Endothelial cell of umbilical vein (primary cell): ENCODE measurements at regions not wholly inside any gene's neighbourhood (a gene's known extent, or its start where the extent isn't known, plus 50 kb on each side); places are given as distances from the start of the nearest gene placed in this dataset.

Source experiments
- BruUV-seq: library from RNA; stranded (reverse); fragments of 400-500 nt; replicated peaks from 2 replicates; lab custom pipeline; 2021; lab: Mats Ljungman, UMichigan
- CTCF ChIA-PET: fragments of 300-600, 350-600 bp; sonication (Branson Sonifier 250); formaldehyde crosslinking; loops from one replicate; lab custom pipeline; 2021; ENCODE audit warnings: antibody characterized with exemption, inconsistent platforms; lab: Charles Lee
- POLR2A ChIA-PET: fragments of 300-600, 350-600 bp; sonication (Branson Sonifier 250); formaldehyde crosslinking; loops from one replicate; lab custom pipeline; 2021; ENCODE audit warnings: antibody characterized with exemption, inconsistent platforms; lab: Charles Lee
- DNase-seq: peaks from one replicate; pipeline ENCODE4 v3.0.0-alpha.2; 2011; ENCODE audit warnings: low read depth, low spot score
- FAIRE-seq: peaks from 2 replicates; lab custom pipeline; 2011; peaks lifted over from hg19 to GRCh38; lab: Jason Lieb, UNC
- H2AFZ ChIP-seq: 2 replicates; pipeline ENCODE4 v1.6.0; 2012; ENCODE audit warnings: low read depth, low read length, control low read depth, inconsistent platforms
- H3K27ac ChIP-seq: 2 replicates; pipeline ENCODE4 v1.5.1; 2011; ENCODE audit warnings: low read depth, mild to moderate bottlenecking, control low read depth, low read length, moderate library complexity; ENCODE audit not compliant: insufficient read depth
- H3K27me3 ChIP-seq, 2 experiments: 2 replicates each; pipeline versions ENCODE4 v1.6.0 to v1.6.1; 2011; ENCODE audit warnings: low read length in 2 of 2, mixed read lengths in 1 of 2; ENCODE audit not compliant: control insufficient read depth in 2 of 2, insufficient read depth in 2 of 2
- H3K36me3 ChIP-seq, 2 experiments: 2 replicates in 1 of 2; 3 replicates in 1 of 2; pipeline ENCODE4 v1.5.1; 2011; ENCODE audit warnings: low read length in 2 of 2, mild to moderate bottlenecking in 1 of 2, moderate library complexity in 1 of 2; ENCODE audit not compliant: control insufficient read depth in 2 of 2, insufficient read depth in 2 of 2; ENCODE audit errors: extremely low read depth in 1 of 2
- H3K4me1 ChIP-seq: 3 replicates; pipeline ENCODE4 v1.5.1; 2011; ENCODE audit warnings: mild to moderate bottlenecking, low read length; ENCODE audit not compliant: control insufficient read depth, insufficient read depth; ENCODE audit errors: extremely low read depth
- H3K4me2 ChIP-seq: 2 replicates; pipeline ENCODE4 v1.6.1; 2011; ENCODE audit warnings: low read length, control low read depth, mixed read lengths; ENCODE audit not compliant: insufficient read depth
- H3K4me3 ChIP-seq, 3 experiments: fragments of 200-600 bp in 1 of 3; sonication (generic), shearing (Covaris generic) in 1 of 3; replicated peaks in 1 of 3; 2 replicates each; pipeline ENCODE4 v1.5.1; 2011 to 2016; ENCODE audit warnings: control low read depth in 3 of 3, low read length in 3 of 3, mild to moderate bottlenecking in 2 of 3, inconsistent platforms in 1 of 3, low read depth in 1 of 3, moderate library complexity in 1 of 3; ENCODE audit not compliant: insufficient read depth in 1 of 3
- H3K79me2 ChIP-seq: 2 replicates; pipeline ENCODE4 v1.6.0; 2012; ENCODE audit warnings: low read length, inconsistent platforms; ENCODE audit not compliant: control insufficient read depth, insufficient read depth
- H3K9ac ChIP-seq: replicated peaks from 2 replicates; pipeline ENCODE3; 2011; ENCODE audit warnings: low read length, control low read depth; ENCODE audit not compliant: insufficient read depth; ENCODE audit errors: extremely low read depth
- H3K9me1 ChIP-seq: replicated peaks from 3 replicates; pipeline ENCODE4 v1.6.0; 2011; ENCODE audit warnings: mild to moderate bottlenecking, low read length; ENCODE audit not compliant: control insufficient read depth, insufficient read depth; ENCODE audit errors: extremely low read depth
- H3K9me3 ChIP-seq: replicated peaks from 2 replicates; pipeline ENCODE4 v1.5.1; 2012; ENCODE audit warnings: low read length, inconsistent platforms; ENCODE audit not compliant: control insufficient read depth, insufficient read depth
- H4K20me1 ChIP-seq: replicated peaks from 2 replicates; pipeline ENCODE3; 2011; ENCODE audit warnings: mild to moderate bottlenecking, low read length; ENCODE audit not compliant: control insufficient read depth, insufficient read depth; ENCODE audit errors: extremely low read depth
- EZH2 ChIP-seq: IDR thresholded peaks from 2 replicates; pipeline ENCODE4 v1.6.1; 2012; ENCODE audit warnings: borderline replicate concordance, low read depth, mild to moderate bottlenecking, moderate library complexity, low read length, inconsistent platforms; ENCODE audit not compliant: severe bottlenecking
- FOS ChIP-seq: IDR thresholded peaks from 2 replicates; pipeline ENCODE4 v1.6.1; 2011; ENCODE audit warnings: mild to moderate bottlenecking, low read length, moderate library complexity, borderline replicate concordance; ENCODE audit not compliant: insufficient read depth
- GATA2 ChIP-seq: IDR thresholded peaks from 2 replicates; pipeline ENCODE4 v1.7.0; 2011; ENCODE audit warnings: low read depth, mild to moderate bottlenecking, moderate library complexity, mixed read lengths, low read length; ENCODE audit not compliant: insufficient read length, insufficient read depth
- JUN ChIP-seq: IDR thresholded peaks from 2 replicates; pipeline ENCODE4 v1.6.1; 2011; ENCODE audit warnings: borderline replicate concordance, low read depth; ENCODE audit not compliant: insufficient read length, insufficient read depth
- MYC ChIP-seq: IDR thresholded peaks from one replicate; pipeline ENCODE4 v1.6.1; 2011; ENCODE audit warnings: mild to moderate bottlenecking, low read depth, low read length
- POLR2A ChIP-seq: IDR thresholded peaks from 2 replicates; pipeline ENCODE4 v1.6.1; 2012; ENCODE audit warnings: low read depth, mild to moderate bottlenecking, control low read depth, low read length
- POLR2AphosphoS5 ChIP-seq: IDR thresholded peaks from 2 replicates; pipeline ENCODE4 v1.6.1; 2012; ENCODE audit warnings: low read depth, mild to moderate bottlenecking, control low read depth, low read length, moderate library complexity; ENCODE audit not compliant: insufficient read depth
- dilution Hi-C: fragments of 300-500 bp; cut with MboI; formaldehyde crosslinking; loops from one replicate; pipeline ENCODE4 v1.15.0; 2019; ENCODE audit warnings: low sequenced_read_pairs; ENCODE audit not compliant: extremely low pct_ligation_motif_present
- intact Hi-C: fragments of 100-400 bp; cut with micrococcal nuclease; formaldehyde crosslinking; loops from one replicate; pipeline ENCODE4 v1.10.0; 2022
- TF ChIP-seq, protein P1 (sequence below), 2 donors: IDR thresholded peaks; 1 replicate in 1 of 2; 2 replicates in 1 of 2; pipeline ENCODE4 v1.5.1; 2011; ENCODE audit warnings: low read length in 2 of 2, mild to moderate bottlenecking in 2 of 2, moderate library complexity in 2 of 2, control low read depth in 1 of 2, inconsistent platforms in 1 of 2, low read depth in 1 of 2; ENCODE audit not compliant: insufficient read depth in 1 of 2; ENCODE audit errors: extremely low read depth in 1 of 2
- TF ChIP-seq, protein P2 (sequence below): IDR thresholded peaks from 2 replicates; pipeline ENCODE4 v1.6.1; 2011; ENCODE audit not compliant: insufficient read depth, insufficient read length

DNA sequence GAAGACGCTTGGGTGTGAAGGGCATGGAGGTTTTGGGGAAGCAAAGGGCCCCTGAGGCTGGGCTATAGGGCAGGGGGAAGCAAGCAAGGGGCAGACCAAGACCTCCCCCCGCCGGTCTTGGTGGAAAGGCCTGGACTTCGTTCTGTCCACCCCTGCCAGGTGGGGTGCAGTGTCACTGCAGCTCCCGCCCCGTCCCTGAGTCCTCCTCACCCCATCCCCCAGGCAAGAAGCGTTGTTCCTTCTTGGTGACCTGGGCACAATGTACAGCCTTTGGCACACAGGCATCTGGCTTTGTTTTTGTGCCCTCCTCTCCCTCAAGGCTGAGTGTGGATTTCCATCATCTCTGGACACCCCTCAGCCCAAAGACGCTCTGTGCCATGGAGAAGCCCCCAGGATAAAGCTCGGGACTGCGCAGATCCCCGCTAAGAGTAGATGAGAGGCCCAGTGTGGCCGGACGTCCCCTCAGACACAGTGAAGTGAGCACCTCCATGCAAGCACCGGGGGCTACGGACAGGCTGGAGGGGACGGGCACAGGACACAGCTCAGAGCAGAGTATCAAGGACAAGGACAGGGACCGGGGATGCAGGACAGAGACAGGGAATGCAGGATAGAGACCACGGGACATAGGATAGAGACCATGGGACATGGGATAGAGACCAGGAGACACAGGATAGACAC, 89.4 kb upstream of the ACTRT2 start:
- H3K36me3 ChIP-seq, result no peaks in the 10 kb centered on the region
- peaks cover 11% of the 10 kb centered on the region for H3K9me3 ChIP-seq
- no peak overlapping the region for H2AFZ ChIP-seq
- no peaks in the 10 kb centered on the region for H3K4me1 ChIP-seq
- no peak for FAIRE-seq
- H3K4me2 ChIP-seq, result no peak overlapping the region
- H3K27ac ChIP-seq, result no peak overlapping the region
- no peaks in the 10 kb centered on the region for H3K79me2 ChIP-seq
- CTCF ChIA-PET, result no interaction called here
- POLR2A ChIA-PET, result no interaction called here
- no peak for TF ChIP-seq POLR2A
- TF ChIP-seq, protein P1, sequence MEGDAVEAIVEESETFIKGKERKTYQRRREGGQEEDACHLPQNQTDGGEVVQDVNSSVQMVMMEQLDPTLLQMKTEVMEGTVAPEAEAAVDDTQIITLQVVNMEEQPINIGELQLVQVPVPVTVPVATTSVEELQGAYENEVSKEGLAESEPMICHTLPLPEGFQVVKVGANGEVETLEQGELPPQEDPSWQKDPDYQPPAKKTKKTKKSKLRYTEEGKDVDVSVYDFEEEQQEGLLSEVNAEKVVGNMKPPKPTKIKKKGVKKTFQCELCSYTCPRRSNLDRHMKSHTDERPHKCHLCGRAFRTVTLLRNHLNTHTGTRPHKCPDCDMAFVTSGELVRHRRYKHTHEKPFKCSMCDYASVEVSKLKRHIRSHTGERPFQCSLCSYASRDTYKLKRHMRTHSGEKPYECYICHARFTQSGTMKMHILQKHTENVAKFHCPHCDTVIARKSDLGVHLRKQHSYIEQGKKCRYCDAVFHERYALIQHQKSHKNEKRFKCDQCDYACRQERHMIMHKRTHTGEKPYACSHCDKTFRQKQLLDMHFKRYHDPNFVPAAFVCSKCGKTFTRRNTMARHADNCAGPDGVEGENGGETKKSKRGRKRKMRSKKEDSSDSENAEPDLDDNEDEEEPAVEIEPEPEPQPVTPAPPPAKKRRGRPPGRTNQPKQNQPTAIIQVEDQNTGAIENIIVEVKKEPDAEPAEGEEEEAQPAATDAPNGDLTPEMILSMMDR (IDR thresholded peaks at IDR 0.05; ENCODE audit: extremely low read depth in 1 of 2, insufficient read depth in 1 of 2, low read depth in 1 of 2, low read length in 2 of 2), result no peak
- DNase-seq, result no peak
- H3K27me3 ChIP-seq, result no peaks in the 10 kb centered on the region
- H3K4me3 ChIP-seq, result no peak overlapping the region
- no peaks in the 10 kb centered on the region for H4K20me1 ChIP-seq
- no peak overlapping the region for H3K9ac ChIP-seq
- dilution Hi-C loops, result no loop called here
- intact Hi-C loops, result no loop called here
- no TSS peak for BruUV-seq
- H3K9me1 ChIP-seq, result no peaks in the 10 kb centered on the region

DNA sequence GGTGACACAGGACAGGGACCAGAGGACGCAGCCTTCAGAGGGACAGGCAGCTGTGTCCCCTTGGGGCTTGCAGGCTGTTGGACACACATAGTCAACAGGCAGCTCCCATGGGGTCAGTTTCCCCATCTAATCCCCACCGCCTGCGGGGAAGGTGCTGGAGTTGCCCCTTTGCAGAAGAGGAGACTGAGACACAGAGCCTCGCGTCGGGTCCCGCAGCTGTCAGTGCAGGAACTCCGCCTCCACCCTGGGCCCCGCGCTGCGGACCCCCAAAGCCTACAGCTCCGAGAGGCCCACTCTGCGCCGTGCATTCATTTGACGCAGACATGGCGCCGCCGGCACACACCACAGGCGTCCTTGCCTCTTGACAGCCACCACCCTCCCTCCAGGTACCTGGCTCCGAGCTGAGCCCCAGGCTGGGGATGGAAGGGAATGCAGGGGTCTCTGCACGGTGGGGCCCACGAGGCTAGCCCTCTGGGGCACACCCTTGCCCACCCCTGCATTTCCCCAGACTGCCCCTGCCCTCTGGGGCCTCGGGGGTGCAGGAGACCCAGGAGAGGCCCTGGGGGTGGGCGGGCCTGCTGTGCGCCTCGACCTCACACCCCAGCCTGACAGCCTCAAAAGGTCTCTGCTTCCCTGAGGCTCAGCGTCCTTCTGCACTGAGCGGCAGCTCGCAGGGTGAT, 88.5 kb upstream of the ACTRT2 start:
- no TSS peak for BruUV-seq
- Histone ChIP-seq H3K27me3 (no peaks in the 10 kb centered on the region), H3K36me3 (no peaks in the 10 kb centered on the region), H3K27ac (no peak overlapping the region), H3K9me3 (peaks cover 11% of the 10 kb centered on the region), H3K4me3 (no peak overlapping the region), H3K9ac (no peak overlapping the region), H3K79me2 (no peaks in the 10 kb centered on the region), H2AFZ (no peak overlapping the region), H3K4me1 (no peaks in the 10 kb centered on the region), H3K9me1 (no peaks in the 10 kb centered on the region), H3K4me2 (no peak overlapping the region), H4K20me1 (no peaks in the 10 kb centered on the region)
- dilution Hi-C loops, result no loop called here
- ChIA-PET CTCF (no interaction called here), POLR2A (no interaction called here)
- intact Hi-C loops, result no loop called here
- FAIRE-seq, result no peak
- DNase-seq, result no peak
- no peak for TF ChIP-seq MYC
- TF ChIP-seq, protein P2, sequence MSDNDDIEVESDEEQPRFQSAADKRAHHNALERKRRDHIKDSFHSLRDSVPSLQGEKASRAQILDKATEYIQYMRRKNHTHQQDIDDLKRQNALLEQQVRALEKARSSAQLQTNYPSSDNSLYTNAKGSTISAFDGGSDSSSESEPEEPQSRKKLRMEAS, result no peak
- TF ChIP-seq EZH2, result no peak
- no peak for TF ChIP-seq GATA2
- TF ChIP-seq, protein P1 (IDR thresholded peaks at IDR 0.05; ENCODE audit: extremely low read depth in 1 of 2, insufficient read depth in 1 of 2, low read depth in 1 of 2, low read length in 2 of 2), result no peak
- no peak for TF ChIP-seq JUN
- TF ChIP-seq POLR2A, result no peak
- no peak for TF ChIP-seq FOS
- TF ChIP-seq POLR2AphosphoS5, result no peak
